ENCODE measurements at regions not wholly inside any gene's neighbourhood (a gene's known extent, or its start where the extent isn't known, plus 50 kb on each side); places are given as distances from the start of the nearest gene placed in this dataset.

DNA sequence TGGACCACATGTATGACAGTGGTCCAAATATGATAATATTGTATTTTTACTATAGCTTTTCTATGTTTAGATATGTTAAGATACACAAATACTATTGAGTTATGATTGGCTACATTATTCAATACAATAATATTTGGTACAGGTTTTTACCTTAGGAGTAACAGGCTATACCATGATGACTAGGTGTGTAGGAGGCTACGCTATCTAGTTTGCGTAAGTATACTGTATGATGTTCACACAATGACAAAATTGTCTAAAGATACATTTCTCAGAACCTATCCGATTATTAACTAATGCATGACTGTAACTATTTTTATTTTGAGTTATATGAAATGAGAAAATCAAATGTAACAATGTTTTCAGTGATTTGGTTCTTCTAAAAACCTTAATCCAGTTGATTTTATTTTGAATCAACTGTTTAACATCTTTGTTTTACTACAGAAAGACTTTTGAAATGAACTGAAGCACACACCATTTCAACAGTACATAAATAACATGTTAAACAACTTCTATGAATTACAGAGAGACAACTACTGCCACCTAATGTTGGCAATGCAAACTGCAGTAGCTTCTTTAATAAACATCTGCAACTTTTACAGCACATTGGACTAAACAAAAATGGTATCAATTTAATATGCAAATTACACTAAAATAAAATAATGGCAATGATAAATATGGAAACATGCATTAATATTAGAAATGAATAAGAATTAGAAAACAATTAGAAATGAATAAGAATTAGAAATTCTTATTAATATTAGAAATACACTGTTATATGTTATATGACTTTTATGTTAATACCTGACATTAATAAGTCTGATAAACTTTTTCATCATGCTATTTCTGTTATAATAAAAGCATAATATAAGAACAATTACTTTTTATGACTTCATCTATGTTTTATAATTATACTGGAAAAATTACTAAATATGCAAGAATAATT, 255.7 kb downstream of the MBNL1 start:
- peak in 1 of 2 donors; percentile 58 for DNase-seq
- TF ChIP-seq, protein P1, sequence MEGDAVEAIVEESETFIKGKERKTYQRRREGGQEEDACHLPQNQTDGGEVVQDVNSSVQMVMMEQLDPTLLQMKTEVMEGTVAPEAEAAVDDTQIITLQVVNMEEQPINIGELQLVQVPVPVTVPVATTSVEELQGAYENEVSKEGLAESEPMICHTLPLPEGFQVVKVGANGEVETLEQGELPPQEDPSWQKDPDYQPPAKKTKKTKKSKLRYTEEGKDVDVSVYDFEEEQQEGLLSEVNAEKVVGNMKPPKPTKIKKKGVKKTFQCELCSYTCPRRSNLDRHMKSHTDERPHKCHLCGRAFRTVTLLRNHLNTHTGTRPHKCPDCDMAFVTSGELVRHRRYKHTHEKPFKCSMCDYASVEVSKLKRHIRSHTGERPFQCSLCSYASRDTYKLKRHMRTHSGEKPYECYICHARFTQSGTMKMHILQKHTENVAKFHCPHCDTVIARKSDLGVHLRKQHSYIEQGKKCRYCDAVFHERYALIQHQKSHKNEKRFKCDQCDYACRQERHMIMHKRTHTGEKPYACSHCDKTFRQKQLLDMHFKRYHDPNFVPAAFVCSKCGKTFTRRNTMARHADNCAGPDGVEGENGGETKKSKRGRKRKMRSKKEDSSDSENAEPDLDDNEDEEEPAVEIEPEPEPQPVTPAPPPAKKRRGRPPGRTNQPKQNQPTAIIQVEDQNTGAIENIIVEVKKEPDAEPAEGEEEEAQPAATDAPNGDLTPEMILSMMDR (IDR thresholded peaks at IDR 0.05) = peak; percentile 83 to 86
- H3K9me3 ChIP-seq = no peaks in the 10 kb centered on the region
- H3K4me1 ChIP-seq = peaks cover 0 to 4% (median 0%) of the 10 kb centered on the region in 4 donors
- no peak overlapping the region for H3K4me3 ChIP-seq
- H3K27me3 ChIP-seq = no peaks in the 10 kb centered on the region
- intact Hi-C loops (cut with DNase I; ENCODE audit: low total_unique reads) = loop anchor here (10.0 kb wide), 2 partner anchors 50 to 460 kb away; no protein-coding TSS in a partner anchor
- no peak overlapping the region for H3K27ac ChIP-seq
- H3K36me3 ChIP-seq = no peaks in the 10 kb centered on the region

GRCh38 chr3:152531717-152532116, 263.0 kb downstream of the MBNL1 start:
- H3K4me3 ChIP-seq = no peak overlapping the region
- peaks cover 0 to 7% (median 0%) of the 10 kb centered on the region in 3 donors for H3K9me3 ChIP-seq
- no peak overlapping the region for H3K27ac ChIP-seq
- intact Hi-C loops (cut with DNase I; ENCODE audit: low total_unique reads) = no loop called here
- TF ChIP-seq, protein P1 (IDR thresholded peaks at IDR 0.05) = no peak
- no peaks in the 10 kb centered on the region for H3K27me3 ChIP-seq
- no peaks in the 10 kb centered on the region for H3K36me3 ChIP-seq
- DNase-seq = no peak
- H3K4me1 ChIP-seq = no peaks in the 10 kb centered on the region

DNA sequence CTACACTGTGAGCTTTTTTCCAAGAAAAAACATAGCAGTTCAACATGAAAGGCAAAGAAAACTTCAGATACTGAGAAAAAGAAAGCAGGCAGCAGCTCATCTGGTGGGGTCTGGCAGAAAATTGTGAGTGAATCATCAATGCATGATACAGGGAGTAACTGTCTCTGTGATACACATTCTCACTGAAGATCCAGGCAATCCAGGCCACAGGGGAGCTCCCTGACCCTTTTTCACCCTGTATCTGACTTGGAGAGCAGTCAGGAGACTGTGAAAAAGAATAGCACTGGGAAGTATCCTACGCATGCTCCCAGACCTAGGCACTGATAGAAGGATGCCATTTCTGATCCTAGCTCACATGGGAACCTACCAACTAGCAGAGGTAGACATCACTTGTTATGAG, 269.8 kb downstream of the MBNL1 start:
- H3K4me3 ChIP-seq = no peak overlapping the region
- intact Hi-C loops (cut with DNase I; ENCODE audit: low total_unique reads) = no loop called here
- no peak overlapping the region for H3K27ac ChIP-seq
- H3K9me3 ChIP-seq = peaks cover 0 to 15% (median 0%) of the 10 kb centered on the region in 3 donors
- H3K36me3 ChIP-seq = no peaks in the 10 kb centered on the region
- TF ChIP-seq, protein P1 (IDR thresholded peaks at IDR 0.05) = no peak
- H3K4me1 ChIP-seq = no peaks in the 10 kb centered on the region
- DNase-seq = no peak
- no peaks in the 10 kb centered on the region for H3K27me3 ChIP-seq

DNA sequence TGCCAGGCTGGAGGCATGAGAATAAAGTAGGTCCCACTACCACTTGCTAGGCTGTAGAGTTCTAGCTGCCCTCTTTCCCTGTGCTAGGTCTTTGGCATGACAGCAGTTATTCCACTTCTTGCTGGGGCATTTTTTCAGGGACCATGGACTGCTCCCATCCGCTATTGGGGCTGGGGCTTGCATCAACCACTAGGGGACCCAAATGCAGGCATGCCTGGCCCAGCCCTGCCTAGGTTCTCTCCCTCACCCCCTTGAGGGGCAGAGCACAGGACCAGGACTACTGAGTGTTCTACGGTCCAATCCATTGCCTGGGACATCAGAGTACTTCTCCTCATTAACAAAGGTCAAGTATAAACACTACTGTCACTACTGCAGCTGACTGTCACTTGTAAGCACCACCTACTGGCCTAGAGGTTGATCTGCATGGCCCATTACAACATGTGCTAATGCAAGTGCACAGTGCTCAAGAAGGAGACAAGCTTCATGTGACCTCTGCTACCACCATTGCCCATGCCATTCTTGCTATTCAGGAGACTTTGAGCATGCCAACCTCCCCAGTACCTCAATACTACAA, 270.5 kb downstream of the MBNL1 start:
- intact Hi-C loops (cut with DNase I; ENCODE audit: low total_unique reads) = no loop called here
- no peaks in the 10 kb centered on the region for H3K27me3 ChIP-seq
- no peak overlapping the region for H3K27ac ChIP-seq
- no peak overlapping the region for H3K4me3 ChIP-seq
- TF ChIP-seq, protein P1 (IDR thresholded peaks at IDR 0.05) = no peak
- DNase-seq = no peak
- H3K36me3 ChIP-seq = no peaks in the 10 kb centered on the region
- no peaks in the 10 kb centered on the region for H3K4me1 ChIP-seq
- H3K9me3 ChIP-seq = peaks cover 0 to 15% (median 0%) of the 10 kb centered on the region in 3 donors

DNA sequence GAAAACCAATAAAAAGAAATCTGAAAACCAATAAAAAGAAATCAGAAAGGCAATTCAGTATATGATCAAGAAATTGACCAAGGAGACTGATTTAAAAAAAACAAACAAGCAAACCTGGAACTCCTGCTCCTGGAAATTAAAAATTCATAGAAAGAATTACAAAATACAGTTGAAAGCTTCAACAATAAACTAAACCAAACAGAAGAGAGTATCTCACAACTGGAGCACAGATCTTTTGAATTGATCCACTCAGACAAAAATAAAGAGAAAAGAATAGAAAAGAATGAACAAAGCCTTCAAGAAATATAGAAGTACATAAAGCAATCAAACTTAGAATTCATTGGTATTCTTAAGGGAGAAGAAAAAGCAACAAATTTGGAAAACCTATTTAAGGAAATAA, 271.4 kb downstream of the MBNL1 start:
- intact Hi-C loops (cut with DNase I; ENCODE audit: low total_unique reads) = no loop called here
- peaks cover 0 to 15% (median 0%) of the 10 kb centered on the region in 3 donors for H3K9me3 ChIP-seq
- no peak for DNase-seq
- H3K4me1 ChIP-seq = no peaks in the 10 kb centered on the region
- no peaks in the 10 kb centered on the region for H3K36me3 ChIP-seq
- H3K27ac ChIP-seq = no peak overlapping the region
- no peaks in the 10 kb centered on the region for H3K27me3 ChIP-seq
- TF ChIP-seq, protein P1 (IDR thresholded peaks at IDR 0.05) = no peak
- no peak overlapping the region for H3K4me3 ChIP-seq
